PC-3 (cell line): ENCODE measurements at regions not wholly inside any gene's neighbourhood (a gene's known extent, or its start where the extent isn't known, plus 50 kb on each side); places are given as distances from the start of the nearest gene placed in this dataset.

Experiments used
- ATAC-seq: fragments of 200-7000 bp; cut with Tn5 transposase; 2 replicates; pipeline ENCODE4 v1.9.1; 2020; ENCODE audit warnings: mild to moderate bottlenecking, moderate library complexity
- BruUV-seq: library from RNA; stranded (reverse); fragments of 400-500 nt; replicated peaks from 2 replicates; lab custom pipeline; 2021; lab: Mats Ljungman, UMichigan
- CTCF ChIA-PET: fragments of 300-600 bp; sonication (Branson Sonifier 250); formaldehyde crosslinking; loops from one replicate; lab custom pipeline; 2022; ENCODE audit warnings: antibody characterized with exemption; lab: Charles Lee
- POLR2A ChIA-PET: fragments of 300-600 bp; sonication (Branson Sonifier 250); formaldehyde crosslinking; loops from one replicate; lab custom pipeline; 2022; ENCODE audit warnings: antibody characterized with exemption; ENCODE audit not compliant: unreplicated experiment; lab: Charles Lee
- DNase-seq: peaks from one replicate; pipeline ENCODE4 v3.0.0-alpha.2; 2015
- H2AFZ ChIP-seq: fragments of 300-600 bp; sonication (generic); 2 replicates; pipeline ENCODE4 v1.6.0; 2016; ENCODE audit warnings: antibody characterized with exemption, low read length
- H3F3A ChIP-seq: fragments of 300-600 bp; sonication (generic); one replicate; pipeline ENCODE4 v1.6.0; 2017; ENCODE audit warnings: antibody characterized with exemption, low read length, control low read depth, mild to moderate bottlenecking; ENCODE audit not compliant: unreplicated experiment
- H3K27ac ChIP-seq: fragments of 300-600 bp; sonication (generic); 2 replicates; pipeline ENCODE4 v1.5.1; 2016; ENCODE audit warnings: mild to moderate bottlenecking, low read length
- H3K27me3 ChIP-seq: fragments of 300-600 bp; sonication (generic); 2 replicates; pipeline ENCODE4 v1.6.1; 2016; ENCODE audit warnings: low read length, mixed read lengths
- H3K36me3 ChIP-seq: fragments of 300-600 bp; sonication (generic); 2 replicates; pipeline ENCODE4 v1.6.1; 2016; ENCODE audit warnings: low read depth, mixed run types, low read length, mixed read lengths
- H3K4me1 ChIP-seq: fragments of 300-600 bp; sonication (generic); 2 replicates; pipeline ENCODE4 v1.5.1; 2016; ENCODE audit warnings: low read length; ENCODE audit not compliant: insufficient read depth
- H3K4me2 ChIP-seq: fragments of 300-600 bp; sonication (generic); 2 replicates; pipeline ENCODE4 v1.6.0; 2016; ENCODE audit warnings: low read length
- H3K4me3 ChIP-seq: fragments of 300-600 bp; sonication (generic); 2 replicates; pipeline ENCODE4 v1.5.1; 2016; ENCODE audit warnings: mild to moderate bottlenecking, low read length, mixed read lengths
- H3K79me2 ChIP-seq: fragments of 300-600 bp; sonication (generic); 2 replicates; pipeline ENCODE4 v1.6.1; 2017; ENCODE audit warnings: low read length, mixed read lengths
- H3K9ac ChIP-seq: fragments of 300-600 bp; sonication (generic); 2 replicates; pipeline ENCODE4 v1.6.0; 2016; ENCODE audit warnings: mild to moderate bottlenecking, low read length
- H3K9me2 ChIP-seq: fragments of 300-600 bp; sonication (generic); replicated peaks from 2 replicates; pipeline ENCODE4 v1.6.1; 2016; ENCODE audit warnings: mixed run types, low read length, mixed read lengths
- H3K9me3 ChIP-seq: fragments of 300-600 bp; sonication (generic); 2 replicates; pipeline ENCODE4 v1.6.1; 2016; ENCODE audit warnings: low read length, mixed read lengths
- H4K20me1 ChIP-seq: fragments of 300-600 bp; sonication (generic); 2 replicates; pipeline ENCODE4 v1.6.1; 2016; ENCODE audit warnings: low read length, mixed read lengths
- CTCF ChIP-seq: fragments of 300-600 bp; sonication (generic); conservative IDR thresholded peaks from 2 replicates; pipeline ENCODE4 v1.5.1; 2017; ENCODE audit warnings: antibody characterized with exemption, low read depth, mild to moderate bottlenecking, low read length
- EZH2 ChIP-seq: fragments of 300-600 bp; sonication (generic); IDR thresholded peaks from one replicate; pipeline ENCODE4 v1.6.1; 2017; ENCODE audit warnings: antibody characterized with exemption, mild to moderate bottlenecking, low read length; ENCODE audit not compliant: unreplicated experiment
- EZH2phosphoT487 ChIP-seq: fragments of 300-600 bp; sonication (generic); IDR thresholded peaks from 2 replicates; pipeline ENCODE4 v1.6.1; 2018; ENCODE audit warnings: mild to moderate bottlenecking, antibody characterized with exemption, low read length, borderline replicate concordance
- intact Hi-C: fragments of 100-400 bp; cut with micrococcal nuclease; formaldehyde crosslinking; loops from 2 replicates; pipeline ENCODE4 v1.9.0; 2023

GRCh38 chr2:107020392-107020791 is 134.4 kb upstream of the ST6GAL2 start:
- Histone ChIP-seq H3K9ac (no peak overlapping the region), H3K79me2 (no peaks in the 10 kb centered on the region), H3K27me3 (no peaks in the 10 kb centered on the region), H3K4me3 (no peak overlapping the region), H3K4me2 (no peak overlapping the region), H2AFZ (no peak overlapping the region), H3K4me1 (peaks cover 14% of the 10 kb centered on the region), H4K20me1 (no peaks in the 10 kb centered on the region), H3K9me3 (no peaks in the 10 kb centered on the region), H3K36me3 (no peaks in the 10 kb centered on the region), H3K9me2 (no peaks in the 10 kb centered on the region), H3K27ac (no peak overlapping the region), H3F3A (no peaks in the 10 kb centered on the region)
- no peak for TF ChIP-seq CTCF
- TF ChIP-seq EZH2 = no peak
- TF ChIP-seq EZH2phosphoT487 = no peak
- intact Hi-C loops = loop anchor here (10.0 kb wide), 1 partner anchor 46 kb away; no protein-coding TSS in a partner anchor
- no TSS peak for BruUV-seq
- POLR2A ChIA-PET = no interaction called here
- no peak for ATAC-seq
- no peak for DNase-seq
- CTCF ChIA-PET = no interaction called here

DNA sequence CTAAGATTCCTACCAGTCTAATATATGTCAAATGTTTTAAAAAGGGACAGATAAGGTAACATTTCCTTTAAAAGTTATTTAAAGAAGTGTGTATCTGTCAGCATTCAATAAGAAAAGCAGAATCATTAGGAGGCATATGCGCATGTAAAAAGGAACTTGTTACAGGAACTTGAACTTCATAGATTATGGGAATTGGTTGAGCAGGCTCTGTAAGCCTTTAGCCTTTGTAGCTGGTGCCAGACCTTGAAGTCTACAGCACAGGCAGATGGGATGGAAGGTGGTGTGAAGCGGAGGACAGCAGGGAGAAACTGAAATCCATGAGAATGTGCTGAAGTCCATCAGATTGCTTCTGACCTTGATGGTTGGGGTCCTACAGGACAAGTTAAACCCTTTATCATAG is 138.3 kb upstream of the ST6GAL2 start:
- Histone ChIP-seq H3K9ac (peak overlapping the region; percentile 97), H4K20me1 (no peaks in the 10 kb centered on the region), H2AFZ (no peak overlapping the region), H3K27me3 (no peaks in the 10 kb centered on the region), H3K9me2 (no peaks in the 10 kb centered on the region), H3K9me3 (no peaks in the 10 kb centered on the region), H3K4me1 (peaks cover 37% of the 10 kb centered on the region), H3K79me2 (no peaks in the 10 kb centered on the region), H3K36me3 (no peaks in the 10 kb centered on the region), H3K27ac (peak overlapping the region; percentile 100), H3K4me2 (no peak overlapping the region), H3F3A (peaks cover 4% of the 10 kb centered on the region), H3K4me3 (no peak overlapping the region)
- no TSS peak for BruUV-seq
- ChIA-PET CTCF (no interaction called here), POLR2A (no interaction called here)
- intact Hi-C loops = loop anchor here (10.0 kb wide), 1 partner anchor 49 kb away; no protein-coding TSS in a partner anchor
- TF ChIP-seq CTCF = no peak
- no peak for TF ChIP-seq EZH2
- no peak for TF ChIP-seq EZH2phosphoT487
- ATAC-seq (no peak), DNase-seq (no peak)

DNA sequence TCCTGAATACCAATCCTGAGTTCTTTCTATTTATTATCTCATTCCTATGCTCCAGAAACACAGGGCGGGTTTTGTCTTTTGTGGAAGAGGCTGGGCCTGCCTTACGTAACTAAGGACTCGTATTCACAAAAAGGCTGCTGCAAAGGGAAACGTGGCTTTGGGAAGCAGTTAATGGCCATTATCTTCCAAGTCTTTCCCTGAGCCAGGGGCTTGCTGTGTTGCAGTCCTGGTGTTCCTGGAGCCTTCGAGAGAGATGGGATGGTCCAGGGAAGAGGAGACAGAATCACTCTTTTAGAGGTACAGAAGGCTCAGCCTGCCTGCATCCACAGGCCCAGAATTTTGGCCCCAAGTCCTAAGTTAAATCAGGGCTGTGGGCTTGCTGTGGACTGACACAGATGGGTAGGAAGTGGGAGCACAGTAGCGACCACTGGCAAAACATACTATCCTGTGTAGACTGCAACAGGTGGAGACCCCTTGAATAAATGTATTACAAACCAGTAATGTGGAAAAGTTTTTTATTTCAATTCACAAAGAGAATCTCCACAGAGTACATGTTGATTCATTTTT is 139.4 kb upstream of the ST6GAL2 start:
- Histone ChIP-seq H3K36me3 (no peaks in the 10 kb centered on the region), H3F3A (peaks cover 4% of the 10 kb centered on the region), H3K9ac (peak overlapping the region; percentile 97), H3K9me3 (no peaks in the 10 kb centered on the region), H3K27me3 (no peaks in the 10 kb centered on the region), H3K4me3 (0 out of 2 replicates have a peak overlapping the region, but pooled peaks have one; percentile 29), H4K20me1 (no peaks in the 10 kb centered on the region), H3K79me2 (no peaks in the 10 kb centered on the region), H3K4me1 (peaks cover 37% of the 10 kb centered on the region), H3K9me2 (no peaks in the 10 kb centered on the region), H3K4me2 (peak overlapping the region; percentile 78), H2AFZ (no peak overlapping the region), H3K27ac (peak overlapping the region; percentile 100)
- CTCF ChIA-PET = interaction anchor here (0.6 kb wide), 1 partner anchor 54 kb away, joined by 3 read pairs; no protein-coding TSS in a partner anchor
- TF ChIP-seq EZH2phosphoT487 (no peak), CTCF (no peak), EZH2 (no peak)
- DNase-seq (no peak), ATAC-seq (peak; percentile 6)
- intact Hi-C loops = loop anchor here (1.0 to 10.0 kb wide), 3 partner anchors 23 to 51 kb away; no protein-coding TSS in a partner anchor
- POLR2A ChIA-PET = interaction anchor here (0.5 to 0.9 kb wide), 2 partner anchors 20 to 137 kb away, joined by 3 read pairs; no protein-coding TSS in a partner anchor
- TSS peak; percentile 42 for BruUV-seq
